Bronchial epithelial cell (primary cell): ENCODE measurements at regions not wholly inside any gene's neighbourhood (a gene's known extent, or its start where the extent isn't known, plus 50 kb on each side); places are given as distances from the start of the nearest gene placed in this dataset.

ENCODE experiments used
- DNase-seq: peaks from one replicate; pipeline ENCODE4 v3.0.0-alpha.2; 2010; ENCODE audit warnings: low read depth
- FAIRE-seq: peaks from 2 replicates; lab custom pipeline; 2011; peaks lifted over from hg19 to GRCh38; lab: Jason Lieb, UNC
- H3K27me3 ChIP-seq: 2 replicates; pipeline ENCODE4 v1.5.1; 2011; ENCODE audit warnings: low read length; ENCODE audit not compliant: control insufficient read depth, insufficient read depth
- H3K36me3 ChIP-seq: 2 replicates; pipeline ENCODE4 v1.5.1; 2011; ENCODE audit warnings: low read length; ENCODE audit not compliant: control insufficient read depth, insufficient read depth
- H3K4me3 ChIP-seq: 2 replicates; pipeline ENCODE4 v1.5.1; 2011; ENCODE audit warnings: mild to moderate bottlenecking, low read depth, low read length, control low read depth
- CTCF ChIP-seq: IDR thresholded peaks from 2 replicates; pipeline ENCODE4 v1.5.1; 2011; ENCODE audit warnings: mild to moderate bottlenecking, moderate library complexity, low read length, control low read depth, inconsistent platforms; ENCODE audit not compliant: insufficient read depth, severe bottlenecking

DNA sequence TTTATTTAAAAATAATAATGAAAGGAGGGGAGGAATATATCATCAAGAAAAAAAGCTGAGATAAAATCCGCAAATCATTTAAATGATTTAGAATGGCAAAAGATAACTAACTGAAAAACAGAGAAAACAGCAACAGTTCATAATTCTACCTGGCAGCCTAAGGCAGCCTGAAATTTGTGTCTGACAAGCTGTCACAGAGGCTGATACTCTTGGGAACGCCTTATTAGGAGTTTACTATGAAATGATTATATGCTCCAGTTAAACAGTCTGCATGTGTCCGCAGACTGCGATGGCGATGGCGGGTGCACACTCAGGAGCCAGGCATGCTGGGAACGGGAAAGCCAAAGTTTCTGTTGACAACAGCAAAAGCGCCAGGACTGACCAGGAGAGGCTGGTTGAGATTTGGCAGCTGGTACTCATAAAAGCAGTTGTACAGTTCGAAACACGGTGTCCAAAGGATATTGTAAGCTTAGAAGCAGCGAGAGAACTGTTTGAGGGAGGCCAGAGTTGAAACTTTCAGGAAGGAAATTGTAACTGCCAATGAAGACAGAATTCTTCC is 172.9 kb upstream of the MPPED2 start:
- DNase-seq: no peak
- no peak overlapping the region for H3K4me3 ChIP-seq
- H3K36me3 ChIP-seq: no peaks in the 10 kb centered on the region
- no peak for TF ChIP-seq CTCF
- no peak for FAIRE-seq
- H3K27me3 ChIP-seq: no peaks in the 10 kb centered on the region

- Histone ChIP-seq H3K4me3 (no peak overlapping the region), H3K27me3 (no peaks in the 10 kb centered on the region), H3K36me3 (no peaks in the 10 kb centered on the region)
- TF ChIP-seq CTCF: no peak
- FAIRE-seq: no peak
- no peak for DNase-seq
Measured at GRCh38 chr11:30758518-30758917, 172.4 kb upstream of the MPPED2 start.

DNA sequence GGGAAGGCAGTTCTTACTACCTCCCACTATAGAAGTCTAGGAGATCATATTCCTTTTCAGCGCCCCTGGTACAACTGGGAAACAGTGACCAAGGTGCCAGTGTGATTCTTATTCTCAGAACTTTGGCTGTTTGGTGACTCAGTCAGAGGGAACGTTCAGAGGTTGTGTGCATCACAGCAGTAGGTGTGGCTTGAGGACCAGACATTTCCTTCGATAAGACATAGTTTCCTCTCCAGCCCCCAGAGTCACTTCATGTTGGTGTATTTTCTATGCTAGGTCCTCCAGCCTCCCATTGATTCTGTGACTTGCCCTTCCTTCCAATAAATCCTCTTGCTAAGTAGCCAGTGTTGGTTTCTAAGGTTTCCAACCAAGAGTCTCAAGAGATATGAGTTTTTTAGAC is 171.9 kb upstream of the MPPED2 start:
- Histone ChIP-seq H3K4me3 (no peak overlapping the region), H3K27me3 (no peaks in the 10 kb centered on the region), H3K36me3 (no peaks in the 10 kb centered on the region)
- TF ChIP-seq CTCF: no peak
- DNase-seq: no peak
- FAIRE-seq: no peak

DNA sequence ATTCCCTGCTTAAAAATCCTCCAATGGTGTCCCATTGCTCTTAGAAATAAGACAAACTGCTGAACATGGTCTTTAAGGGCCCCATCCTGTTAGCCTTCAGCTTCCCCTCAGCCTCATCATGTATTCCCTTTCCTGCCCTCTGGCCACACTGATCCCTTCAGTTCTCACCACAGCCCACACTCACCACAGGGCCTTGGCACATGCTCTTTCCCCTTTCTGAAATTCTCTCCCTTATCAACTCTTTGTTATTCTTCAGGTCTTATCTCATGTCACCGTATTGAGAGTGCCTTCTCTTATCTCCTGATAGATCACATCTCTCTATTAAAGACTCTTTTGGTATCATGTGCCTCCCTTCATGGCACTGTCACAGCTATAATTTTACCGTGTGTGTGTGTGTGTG is 167.8 kb upstream of the MPPED2 start:
- Histone ChIP-seq H3K4me3 (no peak overlapping the region), H3K27me3 (no peaks in the 10 kb centered on the region), H3K36me3 (no peaks in the 10 kb centered on the region)
- no peak for FAIRE-seq
- no peak for TF ChIP-seq CTCF
- no peak for DNase-seq

GRCh38 chr11:30753504-30753903 is 167.4 kb upstream of the MPPED2 start:
- Histone ChIP-seq H3K36me3 (no peaks in the 10 kb centered on the region), H3K4me3 (no peak overlapping the region), H3K27me3 (no peaks in the 10 kb centered on the region)
- DNase-seq (no peak), FAIRE-seq (no peak)
- TF ChIP-seq CTCF: no peak

GRCh38 chr11:30749268-30749667 is 163.1 kb upstream of the MPPED2 start:
- Histone ChIP-seq H3K36me3 (no peaks in the 10 kb centered on the region), H3K27me3 (no peaks in the 10 kb centered on the region), H3K4me3 (no peak overlapping the region)
- FAIRE-seq (no peak), DNase-seq (no peak)
- TF ChIP-seq CTCF: no peak
